CD4-positive, alpha-beta T cell treated with Interleukin-21 for 1 hour (primary cell): ENCODE measurements at regions not wholly inside any gene's neighbourhood (a gene's known extent, or its start where the extent isn't known, plus 50 kb on each side); places are given as distances from the start of the nearest gene placed in this dataset.

Experiments used
- DNase-seq: peaks from one replicate; pipeline ENCODE4 v3.0.0-alpha.2; 2020

- DNase-seq = no peak
Measured at GRCh38 chr5:34570143-34570542, 86.0 kb upstream of the RAI14 start.

DNA sequence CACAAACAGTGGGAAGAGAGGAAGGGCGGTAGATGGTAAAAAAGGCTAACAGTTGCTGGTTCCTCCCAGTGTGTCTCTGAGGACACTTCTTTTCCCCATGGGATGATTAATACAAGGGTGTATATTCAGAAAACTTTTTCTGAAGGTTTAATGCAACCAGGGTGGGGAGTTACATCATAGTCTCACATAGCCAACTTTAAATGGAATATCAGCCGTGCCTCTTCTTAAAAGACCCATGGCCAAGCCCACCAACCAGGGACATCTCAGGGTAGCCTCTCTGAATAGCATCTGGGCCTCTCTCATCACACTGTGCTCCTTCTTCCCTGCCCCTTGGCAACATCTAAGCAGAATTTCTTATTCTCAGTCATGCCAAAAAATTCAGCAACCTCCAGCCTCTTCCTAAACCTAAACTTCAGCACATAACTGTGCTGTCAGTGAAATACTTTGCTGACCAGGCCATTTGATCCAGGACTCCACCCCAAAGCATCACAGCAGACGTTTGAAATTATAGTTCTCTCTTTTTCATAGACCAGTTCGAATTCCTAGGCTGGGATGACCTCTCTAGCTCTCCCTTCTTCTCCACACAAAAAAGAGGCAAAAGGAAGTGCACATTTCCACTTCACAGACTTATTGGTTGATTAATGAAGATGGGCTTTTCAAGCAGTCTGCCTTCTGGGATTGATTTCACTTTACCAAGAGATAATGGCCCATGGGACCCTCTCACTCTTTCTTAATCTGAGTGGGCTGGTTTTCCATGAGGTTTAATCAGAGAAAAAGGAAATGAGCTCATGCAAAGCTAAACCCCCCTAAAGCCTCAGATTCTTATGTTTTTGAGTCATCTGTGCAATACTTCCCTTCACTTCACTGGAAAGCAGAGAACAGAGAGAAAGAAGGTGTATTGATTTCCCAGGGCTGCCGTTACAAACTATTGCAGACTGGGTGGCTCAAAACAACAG lies 85.1 kb upstream of the RAI14 start:
- DNase-seq = no peak

GRCh38 chr5:34571677-34572041 lies 84.5 kb upstream of the RAI14 start:
- no peak for DNase-seq

GRCh38 chr5:34574936-34575467 lies 81.1 kb upstream of the RAI14 start:
- no peak for DNase-seq

GRCh38 chr5:34576891-34577666 lies 79.0 kb upstream of the RAI14 start:
- DNase-seq = no peak

DNA sequence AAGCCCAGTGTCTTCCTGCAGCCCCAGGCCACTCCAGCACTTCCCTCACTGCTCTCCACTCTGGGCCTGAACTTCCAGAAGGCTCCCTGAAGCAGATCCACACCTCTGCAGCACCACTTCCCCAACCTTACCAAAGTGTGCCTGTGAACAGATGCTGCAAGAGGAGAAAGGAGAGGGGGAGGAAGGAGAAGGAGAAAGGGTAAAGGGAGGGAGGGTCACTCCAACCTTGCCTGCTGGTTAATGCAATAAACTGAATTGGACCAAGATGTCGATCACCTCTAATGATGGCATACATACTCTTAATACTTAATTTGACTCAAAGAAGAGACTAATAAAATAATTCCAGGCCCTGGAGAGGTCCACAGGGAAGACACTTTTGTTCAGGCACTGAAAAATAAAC lies 77.2 kb upstream of the RAI14 start:
- DNase-seq = no peak

DNA sequence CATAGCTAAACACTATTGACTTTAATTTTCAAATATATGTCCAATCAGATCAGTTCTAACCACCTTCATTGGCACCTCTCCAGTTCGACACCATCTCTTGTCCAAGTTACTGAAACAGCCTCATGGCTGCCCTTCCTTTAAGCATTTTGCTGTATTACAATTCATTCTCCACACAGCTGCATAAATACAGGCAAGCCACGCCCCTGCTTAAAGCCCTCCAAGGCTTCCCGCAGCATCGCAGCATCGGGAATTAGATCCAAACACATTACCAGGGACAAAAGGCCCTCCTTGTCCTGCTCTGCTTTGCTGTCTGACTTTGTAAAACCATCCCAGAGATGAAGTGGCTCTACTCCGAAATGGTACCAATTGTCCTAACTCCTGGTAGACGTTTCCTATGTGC lies 75.1 kb upstream of the RAI14 start:
- DNase-seq = no peak

DNA sequence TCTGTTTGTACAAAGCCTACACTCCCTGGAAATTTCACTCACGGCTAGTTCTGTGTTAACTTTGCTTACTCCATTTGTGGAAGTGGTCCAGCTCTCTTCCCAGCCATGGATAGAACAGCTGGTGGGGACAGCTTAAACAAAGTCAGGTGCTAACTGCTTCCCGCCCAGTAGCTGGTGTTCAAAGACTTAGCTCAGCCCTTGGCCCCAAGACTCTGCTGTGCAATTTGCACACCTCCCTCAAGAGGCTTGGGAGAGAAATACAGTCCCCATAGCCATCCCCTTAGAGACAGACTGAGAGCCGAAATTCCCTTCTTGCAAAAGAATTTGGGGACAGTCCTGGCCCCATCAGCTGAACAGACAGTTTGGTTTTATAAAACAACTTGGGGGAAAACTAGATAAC lies 73.8 kb upstream of the RAI14 start:
- no peak for DNase-seq

DNA sequence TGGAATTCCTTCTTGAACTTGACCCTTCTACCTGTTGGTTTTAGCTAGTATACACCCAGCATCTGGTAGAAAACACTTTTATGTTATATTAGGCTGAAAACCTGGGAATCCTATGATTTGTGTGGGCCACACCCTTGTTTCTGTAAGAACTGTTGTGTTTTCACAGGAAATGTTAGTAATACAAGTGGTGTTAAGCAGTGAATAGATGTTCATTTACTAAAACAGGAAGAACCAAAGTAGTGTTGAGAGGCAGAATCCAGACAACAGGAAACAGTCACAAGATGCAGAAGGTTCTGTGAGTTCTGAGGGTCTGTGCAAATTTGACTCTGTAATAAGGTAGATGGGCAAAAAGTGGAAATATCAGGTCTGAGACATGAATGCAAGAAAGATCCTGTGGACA lies 73.0 kb upstream of the RAI14 start:
- no peak for DNase-seq

GRCh38 chr5:34584165-34584564 lies 72.0 kb upstream of the RAI14 start:
- no peak for DNase-seq

DNA sequence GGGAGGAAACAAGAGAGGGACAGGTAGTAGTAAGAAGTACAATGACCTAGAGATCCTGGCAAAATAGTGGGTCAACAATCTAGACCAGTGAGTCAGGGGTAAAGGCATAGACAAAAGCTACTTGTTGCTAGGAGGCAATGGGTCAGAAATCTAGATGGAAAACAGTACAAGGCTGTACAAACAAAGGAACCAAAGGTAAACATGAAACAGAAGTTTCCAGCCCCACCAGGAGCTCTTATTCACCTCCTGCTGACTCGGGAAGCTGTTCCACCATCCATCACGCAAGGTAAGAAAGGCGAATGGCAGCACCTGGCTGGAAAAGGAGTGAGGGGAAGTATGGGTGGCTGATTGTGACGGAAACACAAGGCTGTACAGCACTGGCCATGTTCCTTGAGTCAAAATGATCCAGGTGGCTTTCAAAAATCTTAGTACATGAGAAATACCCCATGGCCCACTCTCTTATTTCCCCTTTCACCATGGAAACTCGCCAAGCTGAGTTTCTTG lies 70.5 kb upstream of the RAI14 start:
- DNase-seq = no peak

- DNase-seq = no peak
Measured at GRCh38 chr5:34586117-34586885, 69.8 kb upstream of the RAI14 start.

DNA sequence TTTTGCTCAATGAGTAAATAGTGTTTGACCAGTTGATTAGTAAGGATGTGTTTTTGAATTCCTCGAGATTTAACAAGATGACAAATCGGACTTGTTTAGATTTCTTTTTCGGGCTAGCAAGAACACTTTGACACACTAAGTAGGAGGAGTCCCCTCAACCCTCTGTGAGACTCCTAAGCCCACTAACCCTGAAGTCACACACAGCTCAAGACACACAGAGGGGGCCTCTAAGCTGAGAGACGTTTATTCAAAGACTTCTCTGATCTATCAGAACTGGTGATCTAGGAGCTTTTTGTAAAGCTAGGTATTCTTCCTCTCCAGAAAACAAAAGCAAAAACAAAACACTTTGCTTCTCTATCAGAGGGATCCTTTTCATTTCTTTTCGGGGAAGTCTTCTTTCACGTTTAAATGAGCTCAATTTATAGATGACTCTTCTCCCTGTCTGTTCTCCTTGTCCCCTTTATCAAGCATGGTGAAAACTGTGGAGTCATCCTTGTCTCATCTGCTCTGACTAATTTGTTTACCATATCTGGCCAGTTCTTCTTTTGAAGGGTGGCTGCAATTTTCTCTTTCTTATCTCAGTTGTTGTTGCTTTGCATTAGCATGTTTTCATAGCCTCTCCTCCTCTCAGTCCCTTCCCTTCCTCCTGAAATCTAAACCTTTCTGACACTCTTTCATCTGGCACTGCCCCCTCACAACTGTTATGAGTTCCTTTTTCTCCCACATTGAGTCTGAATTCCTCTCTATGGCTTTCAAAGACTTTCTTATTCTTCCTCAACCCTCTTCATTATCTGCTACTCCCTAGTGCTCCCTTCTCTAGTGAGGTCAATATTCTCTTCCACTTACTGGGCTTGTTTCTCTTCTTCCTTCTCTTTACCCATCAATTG lies 68.5 kb upstream of the RAI14 start:
- DNase-seq = no peak

GRCh38 chr5:34589832-34590231 lies 66.3 kb upstream of the RAI14 start:
- no peak for DNase-seq

DNA sequence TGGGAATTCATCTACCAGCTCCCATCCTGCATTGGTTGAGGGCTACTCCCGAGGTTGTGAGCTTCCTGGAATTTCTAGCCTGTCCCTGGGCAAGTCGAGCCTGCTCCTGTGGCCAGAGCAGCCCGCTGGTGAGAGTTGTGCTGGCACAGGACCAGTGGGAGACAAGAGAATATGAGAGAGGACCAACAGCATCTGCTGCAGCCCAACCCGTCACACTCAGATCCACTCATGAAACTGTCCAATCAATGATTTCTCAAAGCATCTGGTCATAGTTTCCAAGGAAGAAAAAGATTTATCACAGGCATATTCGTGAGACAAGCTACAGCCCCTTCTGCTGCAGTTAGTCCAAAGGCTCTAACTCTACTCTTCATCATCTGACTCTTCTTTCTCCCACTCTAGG lies 64.4 kb upstream of the RAI14 start:
- no peak for DNase-seq

GRCh38 chr5:34597034-34598027 lies 58.8 kb upstream of the RAI14 start:
- DNase-seq = no peak

- no peak for DNase-seq
Measured at GRCh38 chr5:34598177-34598794, 57.8 kb upstream of the RAI14 start.

DNA sequence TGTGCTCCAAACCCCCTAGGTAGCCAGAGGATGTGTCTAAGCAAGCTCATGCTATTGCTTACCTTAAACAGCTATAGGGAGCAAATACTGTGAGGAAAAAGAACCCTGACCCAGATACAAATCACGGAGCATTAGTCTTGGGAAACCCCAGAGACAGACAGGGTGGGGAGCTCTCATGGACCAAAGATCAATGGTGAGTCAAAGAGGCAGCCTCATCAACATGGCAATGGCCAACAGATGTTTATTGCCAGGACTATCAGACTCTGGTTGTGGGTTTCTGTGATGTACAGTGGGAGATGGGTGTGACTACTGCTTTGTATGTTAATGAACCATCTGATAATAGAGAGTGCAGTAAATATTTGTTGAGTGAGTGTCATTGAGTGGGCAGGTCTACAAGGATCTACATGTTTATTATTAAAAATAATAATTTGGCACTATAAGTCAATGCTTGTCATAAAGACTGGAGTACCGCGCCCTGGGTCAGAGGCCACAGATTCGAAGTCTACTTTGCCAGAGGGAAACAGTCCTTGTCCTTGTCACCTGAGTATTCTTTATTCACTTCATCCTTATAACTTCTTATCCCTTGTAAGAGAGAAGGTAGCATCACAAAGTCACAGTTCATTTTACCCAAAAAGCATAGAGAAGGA lies 56.5 kb upstream of the RAI14 start:
- no peak for DNase-seq

GRCh38 chr5:34600118-34600493 lies 56.0 kb upstream of the RAI14 start:
- DNase-seq = no peak

GRCh38 chr5:34603378-34603777 lies 52.8 kb upstream of the RAI14 start:
- no peak for DNase-seq
